DND-41 (cell line): ENCODE measurements at regions not wholly inside any gene's neighbourhood (a gene's known extent, or its start where the extent isn't known, plus 50 kb on each side); places are given as distances from the start of the nearest gene placed in this dataset.

Source experiments
- ATAC-seq: fragments of 200-7000 bp; cut with Tn5 transposase; 3 replicates; pipeline ENCODE4 v1.9.1; 2021; ENCODE audit warnings: low read depth; ENCODE audit not compliant: insufficient read depth
- DNase-seq: peaks from one replicate; pipeline ENCODE4 v3.0.0-alpha.2; 2020
- H2AFZ ChIP-seq: 2 replicates; pipeline ENCODE4 v1.6.0; 2012; ENCODE audit warnings: low read depth, low read length
- H3K27ac ChIP-seq: 2 replicates; pipeline ENCODE4 v1.5.1; 2012; ENCODE audit warnings: low read length, inconsistent platforms
- H3K27me3 ChIP-seq: fragments of 200-600 bp; sonication (generic); 2 replicates; pipeline ENCODE4 v1.6.0; 2012; ENCODE audit warnings: low read length, mild to moderate bottlenecking, inconsistent platforms; ENCODE audit not compliant: insufficient read depth, poor library complexity
- H3K36me3 ChIP-seq: 2 replicates; pipeline ENCODE4 v1.5.1; 2012; ENCODE audit warnings: low read length, inconsistent platforms; ENCODE audit not compliant: insufficient read depth
- H3K4me1 ChIP-seq: 2 replicates; pipeline ENCODE4 v1.5.1; 2012; ENCODE audit warnings: mild to moderate bottlenecking, low read length; ENCODE audit not compliant: insufficient read depth
- H3K4me2 ChIP-seq: 2 replicates; pipeline ENCODE4 v1.6.0; 2012; ENCODE audit warnings: mild to moderate bottlenecking, moderate library complexity, low read length, inconsistent platforms; ENCODE audit not compliant: insufficient read depth
- H3K4me3 ChIP-seq, 2 experiments: fragments of 200-600 bp in 1 of 2; shearing (Covaris generic) in 1 of 2; 2 replicates each; pipeline ENCODE4 v1.5.1; 2012 to 2016; ENCODE audit warnings: inconsistent platforms in 2 of 2, low read length in 2 of 2, mild to moderate bottlenecking in 2 of 2, low read depth in 1 of 2, moderate library complexity in 1 of 2
- H3K79me2 ChIP-seq: 2 replicates; pipeline ENCODE4 v1.6.0; 2012; ENCODE audit warnings: low read length, inconsistent platforms; ENCODE audit not compliant: insufficient read depth
- H3K9ac ChIP-seq: 2 replicates; pipeline ENCODE4 v1.6.0; 2012; ENCODE audit warnings: low read depth, mild to moderate bottlenecking, inconsistent platforms, low read length, moderate library complexity
- H3K9me3 ChIP-seq: 2 replicates; pipeline ENCODE4 v1.5.1; 2012; ENCODE audit warnings: low read length, moderate library complexity, mild to moderate bottlenecking, inconsistent platforms; ENCODE audit not compliant: insufficient read depth, severe bottlenecking
- H4K20me1 ChIP-seq: 2 replicates; pipeline ENCODE4 v1.6.0; 2012; ENCODE audit warnings: low read length; ENCODE audit not compliant: insufficient read depth
- CTCF ChIP-seq: IDR thresholded peaks from 2 replicates; pipeline ENCODE4 v1.5.1; 2012; ENCODE audit warnings: borderline replicate concordance, low read length, moderate library complexity, mild to moderate bottlenecking; ENCODE audit not compliant: poor library complexity, severe bottlenecking; ENCODE audit errors: extremely low read depth
- EZH2 ChIP-seq: IDR thresholded peaks from 3 replicates; pipeline ENCODE4 v1.6.1; 2012; ENCODE audit warnings: borderline replicate concordance, low read depth, mild to moderate bottlenecking, moderate library complexity, low read length, inconsistent platforms; ENCODE audit not compliant: severe bottlenecking

- Histone ChIP-seq H3K9me3 (no peaks in the 10 kb centered on the region), H3K79me2 (no peaks in the 10 kb centered on the region), H3K4me3 (no peak overlapping the region), H3K9ac (no peak overlapping the region), H3K4me2 (no peak overlapping the region), H4K20me1 (no peaks in the 10 kb centered on the region), H3K27ac (no peak overlapping the region), H3K27me3 (no peaks in the 10 kb centered on the region), H3K4me1 (no peaks in the 10 kb centered on the region), H3K36me3 (no peaks in the 10 kb centered on the region), H2AFZ (no peak overlapping the region)
- ATAC-seq, result no peak
- TF ChIP-seq EZH2, result no peak
- TF ChIP-seq CTCF, result no peak
- no peak for DNase-seq
These were observed 832.6 kb downstream of the QKI start for GRCh38 chr6:164247106-164247505.

- DNase-seq (no peak), ATAC-seq (no peak)
- Histone ChIP-seq H3K79me2 (no peaks in the 10 kb centered on the region), H3K9me3 (no peaks in the 10 kb centered on the region), H4K20me1 (no peaks in the 10 kb centered on the region), H3K27me3 (no peaks in the 10 kb centered on the region), H2AFZ (no peak overlapping the region), H3K4me2 (no peak overlapping the region), H3K9ac (no peak overlapping the region), H3K4me1 (no peaks in the 10 kb centered on the region), H3K27ac (no peak overlapping the region), H3K36me3 (no peaks in the 10 kb centered on the region), H3K4me3 (no peak overlapping the region)
- TF ChIP-seq EZH2 (no peak), CTCF (no peak)
These were observed 831.6 kb downstream of the QKI start for GRCh38 chr6:164246082-164246481.

GRCh38 chr6:164243949-164244348, 829.4 kb downstream of the QKI start:
- H4K20me1 ChIP-seq, result no peaks in the 10 kb centered on the region
- H3K27me3 ChIP-seq, result no peaks in the 10 kb centered on the region
- no peak overlapping the region for H3K9ac ChIP-seq
- peaks cover 2% of the 10 kb centered on the region for H3K9me3 ChIP-seq
- H3K4me3 ChIP-seq, result no peak overlapping the region
- no peaks in the 10 kb centered on the region for H3K79me2 ChIP-seq
- no peak for TF ChIP-seq CTCF
- no peak for TF ChIP-seq EZH2
- no peak overlapping the region for H3K4me2 ChIP-seq
- H3K27ac ChIP-seq, result no peak overlapping the region
- no peaks in the 10 kb centered on the region for H3K4me1 ChIP-seq
- ATAC-seq (no peak), DNase-seq (no peak)
- no peaks in the 10 kb centered on the region for H3K36me3 ChIP-seq
- H2AFZ ChIP-seq, result no peak overlapping the region

DNA sequence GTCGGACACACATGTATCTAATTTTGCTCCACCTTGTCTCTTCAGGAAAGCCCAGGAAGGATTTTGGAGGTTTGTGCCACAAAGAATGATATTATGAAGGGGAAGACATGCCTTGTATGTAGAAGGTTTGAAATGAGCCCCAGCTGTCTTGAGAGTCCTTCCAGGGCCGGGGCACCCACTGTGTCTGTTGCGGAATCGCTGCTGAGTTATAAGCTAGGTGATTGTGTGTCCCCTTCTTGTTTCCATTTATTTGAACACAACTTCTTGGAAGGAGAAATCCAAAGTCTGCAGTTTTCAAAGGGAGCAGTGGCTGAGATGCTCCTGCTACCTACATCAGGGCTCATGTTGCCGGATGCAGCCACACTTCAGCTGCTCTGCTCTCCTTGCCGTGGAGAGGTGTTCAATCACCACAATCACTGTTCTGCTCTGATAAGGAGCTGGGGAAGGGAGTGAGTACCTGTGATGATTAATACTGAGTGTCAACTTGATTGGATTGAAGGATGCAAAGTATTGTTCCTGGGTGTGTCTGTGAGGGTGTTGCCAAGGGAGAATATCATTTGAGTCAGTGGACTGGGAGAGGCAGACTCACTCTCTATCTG, 828.6 kb downstream of the QKI start:
- Histone ChIP-seq H3K4me1 (no peaks in the 10 kb centered on the region), H4K20me1 (no peaks in the 10 kb centered on the region), H3K4me3 (no peak overlapping the region), H3K9me3 (peaks cover 2% of the 10 kb centered on the region), H3K36me3 (no peaks in the 10 kb centered on the region), H3K27ac (no peak overlapping the region), H3K4me2 (no peak overlapping the region), H3K9ac (no peak overlapping the region), H3K27me3 (no peaks in the 10 kb centered on the region), H2AFZ (no peak overlapping the region), H3K79me2 (no peaks in the 10 kb centered on the region)
- ATAC-seq (no peak), DNase-seq (no peak)
- no peak for TF ChIP-seq EZH2
- no peak for TF ChIP-seq CTCF
